GM19468 (cell line): ENCODE measurements at regions not wholly inside any gene's neighbourhood (a gene's known extent, or its start where the extent isn't known, plus 50 kb on each side); places are given as distances from the start of the nearest gene placed in this dataset.
A peak's percentile ranks its signal among the peaks of the same experiment; 100 is the strongest.
"Not testable (repeated sequence)": the region's sequence is repeated elsewhere in the genome, so short reads cannot be mapped to it uniquely, and the experiment has no call there.

Source experiments
- ATAC-seq: cut with Tn5 transposase; IDR thresholded peaks from one replicate; pipeline ENCODE4 v1.9.1; 2021; ENCODE audit warnings: mild to moderate bottlenecking, moderate library complexity, moderate number of reproducible peaks; ENCODE audit not compliant: unreplicated experiment; ENCODE audit errors: extremely low read depth

- peak; percentile 89 for ATAC-seq
Observed at GRCh38 chr5:145056800-145057199, 778.3 kb downstream of the PRELID2 start.

DNA sequence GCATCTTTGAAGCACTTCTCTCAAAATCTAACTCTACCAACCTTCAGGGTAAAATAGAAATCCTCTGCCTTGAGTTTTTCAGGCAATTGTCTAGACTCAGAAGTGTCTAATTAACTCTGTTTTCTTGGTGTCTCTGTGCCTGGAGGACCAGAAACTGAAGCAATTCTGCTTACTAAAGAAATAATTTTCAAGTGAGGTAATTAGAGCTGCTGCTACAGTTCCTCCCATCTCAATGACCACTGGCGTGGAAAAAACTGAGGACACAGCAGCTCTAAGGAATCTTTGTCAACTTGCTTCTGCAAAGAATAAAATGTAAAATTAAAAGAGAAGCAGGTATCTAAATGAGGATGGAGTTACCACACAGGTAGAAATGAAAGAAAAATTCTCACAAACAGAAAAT lies 785.0 kb downstream of the PRELID2 start:
- no peak for ATAC-seq

DNA sequence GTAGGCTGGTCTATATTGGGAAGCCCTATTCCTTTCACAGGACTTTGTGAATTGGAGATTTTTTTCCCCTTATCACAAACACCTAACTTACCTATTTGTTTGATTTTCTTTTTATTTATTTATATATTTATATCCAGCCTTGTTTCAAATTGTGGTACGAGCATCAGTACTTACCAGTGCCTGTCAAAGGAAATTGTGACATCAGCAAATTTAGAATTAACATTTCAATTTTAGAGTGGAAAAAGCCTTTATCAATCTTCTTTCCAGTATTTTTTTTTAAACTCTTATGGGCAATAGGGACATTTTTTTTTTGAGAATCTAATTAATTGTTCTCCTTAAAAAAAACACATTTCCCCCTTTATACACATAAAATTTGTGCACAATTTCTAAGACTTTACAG lies 790.2 kb downstream of the PRELID2 start:
- ATAC-seq = no peak

- ATAC-seq = no peak
Observed at GRCh38 chr5:145028626-145029025, 806.5 kb downstream of the PRELID2 start.

DNA sequence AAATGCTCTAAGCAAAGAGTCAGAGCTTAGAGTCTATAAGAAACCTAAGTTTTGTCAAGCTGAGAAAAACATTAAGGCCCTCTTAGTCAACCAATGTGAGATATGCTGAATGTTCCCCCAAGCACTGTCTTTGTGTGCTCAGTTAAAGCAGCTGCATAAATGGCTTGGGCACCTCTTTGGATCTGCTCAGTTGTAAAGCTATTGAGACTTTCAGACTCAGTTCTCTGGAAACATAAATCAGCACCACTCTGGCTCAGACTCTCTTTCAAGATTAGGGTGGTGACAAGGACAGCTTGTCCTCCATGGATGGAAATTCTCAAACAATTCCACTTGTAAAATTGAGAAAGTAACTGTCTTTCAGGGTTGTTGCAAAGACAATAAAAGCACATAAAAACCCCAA lies 807.9 kb downstream of the PRELID2 start:
- ATAC-seq = no peak

DNA sequence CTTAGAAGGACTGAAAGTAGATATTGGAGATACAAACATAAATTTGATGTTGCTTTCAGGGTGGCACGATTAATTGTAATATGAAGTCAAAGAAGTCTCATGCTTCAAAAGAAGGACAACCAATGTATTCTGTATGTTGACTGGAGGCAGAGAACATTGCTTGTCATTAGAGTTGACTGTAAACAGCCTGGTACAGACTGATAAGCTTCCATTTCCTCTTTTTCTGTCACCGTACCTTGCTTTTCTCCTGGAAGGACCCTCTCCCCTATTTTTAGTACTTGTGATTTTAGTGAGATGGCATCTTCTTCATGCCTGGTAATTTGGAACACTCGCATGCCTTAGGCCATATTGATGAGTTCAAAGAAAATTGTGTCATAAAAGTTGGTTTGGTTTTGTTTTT lies 809.4 kb downstream of the PRELID2 start:
- no peak for ATAC-seq

- no peak for ATAC-seq
Observed at GRCh38 chr5:145015146-145015545, 820.0 kb downstream of the PRELID2 start.

DNA sequence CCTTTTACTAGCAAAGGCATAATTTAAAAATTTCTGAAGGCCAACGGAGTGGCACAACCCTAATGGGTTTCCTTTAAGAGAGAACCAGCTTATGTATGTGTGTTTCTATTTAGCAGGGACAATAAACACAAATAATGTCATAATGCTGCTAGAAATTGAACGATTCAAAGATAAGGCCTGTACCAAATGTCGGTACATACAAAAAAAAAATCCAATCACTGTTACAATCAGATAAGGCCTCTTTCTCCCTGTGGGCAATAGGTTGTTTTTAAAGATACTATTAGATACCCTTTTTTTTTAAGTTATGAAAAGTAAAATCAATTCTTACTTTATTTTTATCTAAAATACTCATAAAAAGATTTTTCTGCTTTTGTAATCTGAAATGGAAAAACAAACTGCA lies 821.0 kb downstream of the PRELID2 start:
- no peak for ATAC-seq

DNA sequence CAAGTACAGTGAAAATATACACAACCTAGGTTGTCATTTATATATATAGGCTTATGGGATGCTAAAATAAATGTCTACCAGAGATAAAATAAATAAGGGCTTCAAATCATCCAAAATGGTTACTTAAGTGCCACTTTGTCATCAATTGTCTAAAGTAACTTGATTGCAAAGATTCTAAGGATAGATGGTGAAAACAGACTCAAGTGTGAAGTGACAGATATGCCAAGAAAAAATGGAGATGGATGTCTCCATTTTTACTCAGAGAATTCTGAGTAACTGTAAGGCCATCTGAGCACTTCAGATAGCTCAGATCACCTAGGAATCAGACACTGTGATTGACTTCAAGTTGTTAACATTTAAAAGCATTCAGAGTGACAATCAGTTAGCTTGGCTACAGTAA lies 824.3 kb downstream of the PRELID2 start:
- no peak for ATAC-seq

DNA sequence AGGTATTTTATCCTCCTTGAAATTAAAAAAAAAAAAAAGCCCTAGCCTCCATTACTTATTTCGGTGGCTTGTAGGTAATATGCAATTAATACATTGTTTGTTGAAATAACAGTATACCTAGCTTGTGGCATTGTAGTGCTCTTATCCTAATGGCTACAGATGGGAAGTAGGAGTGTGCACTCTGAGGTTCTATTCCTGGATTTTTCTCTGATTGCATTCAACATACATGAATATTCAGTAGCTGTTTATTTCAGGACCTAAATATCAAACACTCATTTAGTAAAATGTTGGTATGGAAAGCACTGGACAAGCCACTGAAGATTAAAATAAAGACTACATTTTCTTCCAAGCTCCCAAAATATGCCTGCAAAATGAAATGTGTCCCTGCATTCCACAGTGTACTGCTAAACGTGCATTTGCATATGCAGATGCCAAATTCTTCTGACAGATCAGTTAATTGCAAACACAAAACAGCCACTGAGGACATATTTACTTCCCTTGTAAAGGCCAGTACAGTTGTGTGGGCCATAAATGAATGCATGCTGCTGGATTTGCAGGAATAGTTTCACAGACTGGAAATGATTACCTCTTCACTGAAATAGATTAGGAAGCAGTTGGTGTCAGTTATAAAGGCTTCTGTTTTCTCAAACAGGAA lies 826.1 kb downstream of the PRELID2 start:
- ATAC-seq = no peak

DNA sequence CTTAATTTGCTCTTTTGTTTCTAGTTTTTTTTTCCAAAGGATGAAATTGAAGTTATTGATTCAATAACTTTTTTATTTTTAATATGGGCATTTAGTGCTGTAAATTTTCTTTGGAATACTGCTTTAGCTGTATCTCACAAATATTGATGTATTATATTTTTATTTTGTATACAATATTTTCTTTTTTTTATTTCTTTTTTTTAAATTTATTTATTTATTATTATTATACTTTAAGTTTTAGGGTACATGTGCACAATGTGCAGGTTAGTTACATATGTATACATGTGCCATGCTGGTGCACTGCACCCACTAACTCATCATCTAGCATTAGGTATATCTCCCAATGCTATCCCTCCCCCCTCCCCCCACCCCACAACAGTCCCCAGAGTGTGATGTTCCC lies 823.7 kb downstream of the KCTD16 start:
- not testable (repeated sequence) for ATAC-seq

DNA sequence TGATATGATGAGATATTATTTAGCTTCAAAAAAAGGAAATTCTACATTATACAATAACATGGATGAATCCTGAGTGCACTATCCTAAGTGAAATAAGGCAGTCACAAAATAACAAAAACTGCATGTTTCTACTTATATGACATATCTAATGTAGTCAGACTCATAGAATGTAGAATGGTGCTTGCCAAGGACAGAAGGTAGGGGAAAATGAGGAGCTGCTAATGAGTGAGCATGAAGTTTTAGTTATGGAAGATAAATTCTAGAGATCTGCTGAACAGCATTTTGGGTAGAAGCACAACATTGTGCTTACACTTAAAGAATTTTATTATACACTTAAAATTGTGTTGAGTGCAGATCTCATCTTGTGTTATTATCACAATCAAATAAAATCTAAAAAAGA lies 812.4 kb downstream of the KCTD16 start:
- no peak for ATAC-seq

- no peak for ATAC-seq
Observed at GRCh38 chr5:144979516-144980264, 809.0 kb downstream of the KCTD16 start.

- ATAC-seq = no peak
Observed at GRCh38 chr5:144972317-144972716, 801.6 kb downstream of the KCTD16 start.

DNA sequence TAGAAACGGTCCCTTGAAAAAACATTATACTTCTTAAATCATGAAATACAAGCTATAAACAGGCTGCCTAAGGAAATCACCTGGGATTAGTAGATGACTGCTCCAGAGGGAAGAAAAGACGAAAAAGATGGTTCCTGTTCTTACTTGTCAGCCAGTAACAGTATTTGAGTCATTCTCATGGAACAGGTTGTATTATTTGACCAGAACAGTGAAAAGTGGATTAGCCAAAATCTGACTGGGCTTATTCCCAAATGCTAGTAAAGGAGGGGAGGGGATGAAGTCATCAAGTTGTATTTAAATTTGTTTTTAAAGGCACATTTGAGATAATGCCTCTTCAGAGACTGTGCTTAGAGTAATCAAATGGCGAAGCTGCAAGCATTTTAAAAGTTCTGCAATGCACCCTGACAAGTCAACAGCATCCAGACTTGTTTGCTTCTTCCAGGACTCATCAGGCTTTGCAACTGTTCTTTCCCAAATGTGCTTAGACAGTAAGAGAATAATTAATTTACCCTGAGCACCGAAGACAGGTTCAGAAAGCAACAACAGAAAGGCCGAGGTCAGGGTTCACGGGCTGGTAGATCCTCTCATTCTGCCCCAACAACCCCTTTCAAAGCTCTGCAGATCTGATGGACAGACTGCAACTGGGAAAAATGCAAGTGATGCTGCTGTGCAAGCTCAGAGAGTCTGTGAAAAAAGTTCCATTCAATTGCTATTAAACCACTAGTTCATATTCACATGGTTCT lies 800.6 kb downstream of the KCTD16 start:
- no peak for ATAC-seq

GRCh38 chr5:144960296-144960695 lies 789.6 kb downstream of the KCTD16 start:
- ATAC-seq = no peak

GRCh38 chr5:144958002-144958401 lies 787.3 kb downstream of the KCTD16 start:
- no peak for ATAC-seq

- ATAC-seq = no peak
Observed at GRCh38 chr5:144950996-144951395, 780.3 kb downstream of the KCTD16 start.

GRCh38 chr5:144947023-144947422 lies 776.4 kb downstream of the KCTD16 start:
- ATAC-seq = no peak

DNA sequence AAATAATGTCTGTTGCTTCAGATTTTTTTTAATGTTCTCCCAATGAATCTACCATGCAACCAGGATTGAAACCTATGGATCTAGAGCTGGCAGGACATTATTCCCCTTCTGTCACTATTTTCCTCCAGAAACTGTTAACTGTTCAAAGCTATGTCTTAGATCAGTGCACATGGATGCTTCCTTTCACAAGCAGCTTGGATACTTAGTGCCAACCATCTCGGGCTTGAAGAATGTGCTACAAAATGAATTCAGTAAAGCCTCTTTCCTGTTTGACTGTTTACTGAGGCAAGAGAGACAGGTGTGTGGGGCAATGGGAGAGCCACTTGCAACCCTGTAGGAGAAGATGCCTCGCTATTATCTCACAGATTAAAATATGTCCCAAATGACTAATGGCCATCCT lies 774.8 kb downstream of the KCTD16 start:
- ATAC-seq = no peak

DNA sequence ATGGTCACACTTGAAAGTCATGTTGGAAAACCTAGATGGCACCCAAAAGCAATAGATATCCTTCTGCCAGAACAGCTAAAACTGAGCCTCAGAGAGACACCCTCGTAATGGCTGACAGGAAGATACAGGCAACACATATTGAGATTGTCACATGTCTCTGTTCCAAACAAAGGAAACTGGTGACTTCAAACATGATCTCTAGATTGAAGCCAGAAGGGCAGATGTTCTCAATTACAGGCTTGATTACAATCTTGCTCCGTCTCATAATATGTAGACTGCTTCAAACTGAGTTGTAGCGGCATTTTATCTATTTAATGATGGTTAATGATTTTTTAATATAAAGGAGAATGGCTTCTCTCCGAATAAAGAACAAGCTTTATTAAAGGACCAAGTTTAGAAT lies 774.3 kb downstream of the KCTD16 start:
- ATAC-seq = no peak
